Trophoblast cell (in vitro differentiated cells and primary cell): ENCODE measurements at regions not wholly inside any gene's neighbourhood (a gene's known extent, or its start where the extent isn't known, plus 50 kb on each side); places are given as distances from the start of the nearest gene placed in this dataset.

ENCODE experiments used
- DNase-seq, 2 donors: peaks; one replicate each; pipeline ENCODE4 v3.0.0-alpha.2; 2016
- H2AFZ ChIP-seq: 2 replicates; pipeline ENCODE4 v1.6.1; 2013; ENCODE audit warnings: low read length, moderate library complexity, mild to moderate bottlenecking; ENCODE audit not compliant: insufficient read depth, poor library complexity
- H2AK5ac ChIP-seq: 2 replicates; pipeline ENCODE4 v1.6.1; 2013; ENCODE audit warnings: mild to moderate bottlenecking, low read length
- H2BK120ac ChIP-seq: 2 replicates; pipeline ENCODE4 v1.6.1; 2013; ENCODE audit warnings: low read length, mild to moderate bottlenecking, moderate library complexity; ENCODE audit not compliant: insufficient read depth, poor library complexity
- H2BK12ac ChIP-seq: 2 replicates; pipeline ENCODE4 v1.6.1; 2013; ENCODE audit warnings: mild to moderate bottlenecking, low read length, moderate library complexity
- H2BK5ac ChIP-seq: 2 replicates; pipeline ENCODE4 v1.6.1; 2013; ENCODE audit warnings: low read length, low read depth, moderate library complexity, mild to moderate bottlenecking; ENCODE audit not compliant: poor library complexity
- H3K14ac ChIP-seq: 2 replicates; pipeline ENCODE4 v1.6.1; 2013; ENCODE audit warnings: mild to moderate bottlenecking, low read length
- H3K18ac ChIP-seq: 2 replicates; pipeline ENCODE4 v1.6.1; 2013; ENCODE audit warnings: mild to moderate bottlenecking, low read length
- H3K23ac ChIP-seq: 2 replicates; pipeline ENCODE4 v1.6.1; 2013; ENCODE audit warnings: low read length
- H3K27ac ChIP-seq: 2 replicates; pipeline ENCODE4 v1.5.1; 2013; ENCODE audit warnings: low read depth, mild to moderate bottlenecking, inconsistent platforms, low read length, moderate library complexity
- H3K27me3 ChIP-seq: 2 replicates; pipeline ENCODE4 v1.6.1; 2013; ENCODE audit warnings: inconsistent platforms, mild to moderate bottlenecking, low read length, moderate library complexity; ENCODE audit not compliant: insufficient read depth
- H3K36me3 ChIP-seq, 2 experiments: 1 replicate in 1 of 2; 2 replicates in 1 of 2; pipeline ENCODE4 v1.6.1; 2013; ENCODE audit warnings: low read length in 2 of 2, mild to moderate bottlenecking in 2 of 2, moderate library complexity in 1 of 2; ENCODE audit not compliant: insufficient read depth in 2 of 2, control insufficient read depth in 1 of 2
- H3K4ac ChIP-seq: 2 replicates; pipeline ENCODE4 v1.6.1; 2013; ENCODE audit warnings: low read depth, mild to moderate bottlenecking, low read length, moderate library complexity
- H3K4me1 ChIP-seq, 2 experiments: 1 replicate in 1 of 2; 2 replicates in 1 of 2; pipeline ENCODE4 v1.6.1; 2013; ENCODE audit warnings: low read length in 2 of 2, mild to moderate bottlenecking in 2 of 2, moderate library complexity in 1 of 2; ENCODE audit not compliant: insufficient read depth in 2 of 2, control insufficient read depth in 1 of 2
- H3K4me2 ChIP-seq: 2 replicates; pipeline ENCODE4 v1.6.1; 2013; ENCODE audit warnings: inconsistent platforms, mild to moderate bottlenecking, low read length, moderate library complexity
- H3K4me3 ChIP-seq: 2 replicates; pipeline ENCODE4 v1.5.1; 2013; ENCODE audit warnings: mild to moderate bottlenecking, low read depth, low read length, inconsistent platforms
- H3K79me1 ChIP-seq: one replicate; pipeline ENCODE4 v1.6.1; 2013; ENCODE audit warnings: low read length
- H3K79me2 ChIP-seq: 2 replicates; pipeline ENCODE4 v1.6.1; 2013; ENCODE audit warnings: low read length, mild to moderate bottlenecking; ENCODE audit not compliant: control insufficient read depth, insufficient read depth, poor library complexity
- H3K9ac ChIP-seq: 2 replicates; pipeline ENCODE4 v1.6.1; 2013; ENCODE audit warnings: mild to moderate bottlenecking, low read length
- H3K9me3 ChIP-seq: 2 replicates; pipeline ENCODE4 v1.6.1; 2013; ENCODE audit warnings: low read depth, mild to moderate bottlenecking, control low read depth, inconsistent platforms, low read length; ENCODE audit not compliant: insufficient read depth
- H4K12ac ChIP-seq: 2 replicates; pipeline ENCODE4 v1.6.1; 2013; ENCODE audit warnings: low read depth, mild to moderate bottlenecking, low read length, moderate library complexity
- H4K8ac ChIP-seq: 2 replicates; pipeline ENCODE4 v1.6.1; 2013; ENCODE audit warnings: low read depth, mild to moderate bottlenecking, low read length, moderate library complexity
- H4K91ac ChIP-seq: one replicate; pipeline ENCODE4 v1.6.1; 2013; ENCODE audit warnings: low read depth, mild to moderate bottlenecking, low read length, moderate library complexity
- WGBS: extraction: QIAGEN DNeasy Blood & Tissue Kit; methylation state at CpG from one replicate; pipeline ENCODE4 v1.1.7; 2013; ENCODE audit warnings: missing lambda C conversion rate; ENCODE audit not compliant: insufficient read length, insufficient coverage; ENCODE audit errors: extremely low coverage; 5-methylcytosine and 5-hydroxymethylcytosine counted together

DNA sequence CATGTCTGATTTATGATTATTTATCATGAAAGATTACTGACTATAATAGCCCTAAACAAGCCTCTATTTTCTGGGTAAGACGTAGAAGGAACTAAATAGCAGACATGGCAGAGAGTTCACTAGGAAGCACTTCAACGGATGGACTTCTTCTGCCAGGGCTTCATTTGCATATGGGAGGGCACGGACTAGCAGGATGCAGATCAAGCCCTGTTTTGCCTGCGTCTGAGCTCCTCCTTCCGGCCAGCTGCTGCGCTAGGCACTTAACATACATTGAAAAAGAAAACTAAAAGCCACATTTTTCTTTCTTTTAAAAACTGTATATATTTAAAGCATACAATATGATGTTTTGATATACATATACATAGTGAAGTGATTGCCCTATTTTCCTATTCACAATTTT is 340.0 kb upstream of the MEX3C start:
- Histone ChIP-seq H2AFZ (no peak overlapping the region), H3K9ac (no peak overlapping the region), H2BK12ac (no peak overlapping the region)

DNA sequence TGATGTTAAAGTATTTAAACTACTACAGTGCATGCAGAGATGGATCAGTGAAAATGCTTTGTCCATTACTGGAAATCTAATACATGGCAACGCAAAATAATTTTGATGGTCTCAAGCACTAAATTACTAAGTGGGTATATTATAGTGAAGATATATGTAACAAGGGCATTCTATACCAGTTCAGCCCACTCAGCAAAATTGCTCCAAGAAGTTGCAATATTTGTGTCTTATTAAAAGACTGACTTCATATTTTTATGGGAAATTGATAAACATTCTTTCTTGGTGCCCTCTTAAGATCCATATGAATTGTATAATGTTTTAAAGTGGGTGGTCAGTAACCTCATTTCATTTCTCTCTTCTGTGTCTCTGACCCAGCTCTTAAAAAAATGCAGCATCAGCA is 343.1 kb upstream of the MEX3C start:
- no CpG with 5 or more reads among the region's 1 CpG for WGBS

More for the DNA sequence above, 340.0 kb upstream of the MEX3C start:
- Histone ChIP-seq H3K27me3 (no peaks in the 10 kb centered on the region), H3K4me2 (no peak overlapping the region), H3K4me1 (no peaks in the 10 kb centered on the region), H3K79me1 (no peaks in the 10 kb centered on the region), H3K18ac (no peak overlapping the region), H3K14ac (no peak overlapping the region), H4K8ac (no peak overlapping the region), H3K27ac (no peak overlapping the region), H3K9me3 (no peaks in the 10 kb centered on the region), H3K23ac (no peak overlapping the region), H4K12ac (no peak overlapping the region), H3K4ac (no peak overlapping the region), H2BK120ac (no peak overlapping the region), H3K36me3 (no peaks in the 10 kb centered on the region), H3K4me3 (no peak overlapping the region), H2AK5ac (no peak overlapping the region), H3K79me2 (no peaks in the 10 kb centered on the region), H4K91ac (no peak overlapping the region), H2BK5ac (no peak overlapping the region)
- peak; percentile 4 to 9 for DNase-seq
- no CpG with 5 or more reads among the region's 6 CpGs for WGBS

DNA sequence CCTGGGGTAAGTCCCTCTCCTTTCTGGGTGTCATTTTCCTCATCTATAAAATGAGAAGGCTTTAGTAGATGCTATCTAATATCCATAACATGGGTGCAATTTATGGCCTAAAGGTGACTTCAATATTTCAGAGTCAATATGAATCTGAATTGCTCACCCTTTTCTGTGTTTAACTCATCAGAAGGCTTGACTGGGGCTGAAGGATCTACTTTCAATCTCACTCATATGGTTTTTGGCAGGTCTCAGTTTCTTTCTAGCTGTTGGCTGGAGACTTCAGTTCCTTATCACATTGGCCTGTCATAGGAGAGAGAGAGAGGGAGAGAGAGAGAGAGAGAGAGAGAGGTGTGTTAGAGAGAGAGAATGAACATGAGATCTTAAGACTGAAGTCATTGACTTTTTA is 343.7 kb upstream of the MEX3C start:
- Histone ChIP-seq H3K4me2 (no peak overlapping the region), H2BK5ac (no peak overlapping the region), H3K79me2 (no peaks in the 10 kb centered on the region), H2BK120ac (no peak overlapping the region), H3K9ac (no peak overlapping the region), H3K14ac (no peak overlapping the region), H3K4me3 (no peak overlapping the region), H3K4me1 (no peaks in the 10 kb centered on the region), H3K36me3 (no peaks in the 10 kb centered on the region), H4K91ac (no peak overlapping the region), H4K12ac (no peak overlapping the region), H2AFZ (no peak overlapping the region), H3K23ac (no peak overlapping the region), H2BK12ac (no peak overlapping the region), H3K18ac (no peak overlapping the region), H2AK5ac (no peak overlapping the region), H3K79me1 (no peaks in the 10 kb centered on the region), H3K27ac (no peak overlapping the region), H3K4ac (no peak overlapping the region), H4K8ac (no peak overlapping the region), H3K27me3 (no peaks in the 10 kb centered on the region), H3K9me3 (no peaks in the 10 kb centered on the region)
- no peak for DNase-seq

More for the DNA sequence above, 343.1 kb upstream of the MEX3C start:
- no peak overlapping the region for H2AFZ ChIP-seq
- H3K9me3 ChIP-seq, result no peaks in the 10 kb centered on the region
- no peak overlapping the region for H3K4me2 ChIP-seq
- no peak overlapping the region for H3K27ac ChIP-seq
- H3K4me3 ChIP-seq, result no peak overlapping the region
- no peaks in the 10 kb centered on the region for H3K79me2 ChIP-seq
- no peak overlapping the region for H2BK5ac ChIP-seq
- no peaks in the 10 kb centered on the region for H3K79me1 ChIP-seq
- no peak overlapping the region for H2BK120ac ChIP-seq
- no peak overlapping the region for H3K14ac ChIP-seq
- H2AK5ac ChIP-seq, result no peak overlapping the region
- no peak overlapping the region for H3K9ac ChIP-seq
- no peak overlapping the region for H3K4ac ChIP-seq
- no peak overlapping the region for H3K23ac ChIP-seq
- H4K91ac ChIP-seq, result no peak overlapping the region
- DNase-seq, result no peak
- H3K4me1 ChIP-seq, result no peaks in the 10 kb centered on the region
- no peaks in the 10 kb centered on the region for H3K27me3 ChIP-seq
- H2BK12ac ChIP-seq, result no peak overlapping the region
- H4K8ac ChIP-seq, result no peak overlapping the region
- H3K36me3 ChIP-seq, result no peaks in the 10 kb centered on the region
- no peak overlapping the region for H3K18ac ChIP-seq
- no peak overlapping the region for H4K12ac ChIP-seq

DNA sequence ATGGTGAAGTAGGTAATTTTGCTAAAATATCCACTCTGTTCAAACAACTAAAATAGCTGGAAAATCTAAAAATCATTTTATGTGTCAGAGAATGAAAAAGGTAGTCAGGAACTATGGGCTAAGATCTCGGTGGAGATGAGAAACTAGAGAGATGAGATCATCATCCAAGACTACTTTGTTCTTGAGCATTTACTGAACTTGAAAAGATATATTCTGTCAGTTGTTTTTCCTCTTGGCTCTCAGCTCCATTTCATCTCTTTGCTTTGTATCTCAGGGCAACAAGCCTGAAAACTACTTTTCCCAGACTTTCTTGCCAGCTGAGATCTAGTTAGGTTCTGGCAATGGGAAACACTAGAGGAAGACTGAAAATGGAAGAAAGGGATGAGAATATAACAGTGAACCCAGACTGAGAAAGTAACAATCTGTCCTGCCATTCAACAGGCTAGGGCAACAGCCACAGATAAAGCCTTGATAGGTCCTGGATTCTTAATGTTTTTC is 346.2 kb upstream of the MEX3C start:
- Histone ChIP-seq H2AFZ (no peak overlapping the region), H3K4me1 (no peaks in the 10 kb centered on the region), H3K27me3 (no peaks in the 10 kb centered on the region), H3K23ac (no peak overlapping the region), H3K79me1 (no peaks in the 10 kb centered on the region), H3K9ac (no peak overlapping the region), H3K4ac (no peak overlapping the region), H4K91ac (no peak overlapping the region), H2AK5ac (no peak overlapping the region), H3K14ac (no peak overlapping the region), H2BK120ac (no peak overlapping the region), H2BK12ac (no peak overlapping the region), H3K4me2 (no peak overlapping the region), H2BK5ac (no peak overlapping the region), H4K12ac (no peak overlapping the region), H3K4me3 (no peak overlapping the region), H3K36me3 (no peaks in the 10 kb centered on the region), H4K8ac (no peak overlapping the region), H3K9me3 (no peaks in the 10 kb centered on the region), H3K27ac (no peak overlapping the region), H3K79me2 (no peaks in the 10 kb centered on the region), H3K18ac (no peak overlapping the region)
- no peak for DNase-seq
- WGBS, result no CpG with 5 or more reads among the region's 1 CpG
